GM21619 (cell line): ENCODE measurements at regions not wholly inside any gene's neighbourhood (a gene's known extent, or its start where the extent isn't known, plus 50 kb on each side); places are given as distances from the start of the nearest gene placed in this dataset.

ENCODE experiments used
- ATAC-seq: cut with Tn5 transposase; IDR thresholded peaks from one replicate; pipeline ENCODE4 v1.9.1; 2021; ENCODE audit not compliant: unreplicated experiment

- no peak for ATAC-seq
Measured at GRCh38 chr18:52002600-52002999, 337.4 kb upstream of the DCC start.

GRCh38 chr18:52007105-52007504, 332.9 kb upstream of the DCC start:
- no peak for ATAC-seq

DNA sequence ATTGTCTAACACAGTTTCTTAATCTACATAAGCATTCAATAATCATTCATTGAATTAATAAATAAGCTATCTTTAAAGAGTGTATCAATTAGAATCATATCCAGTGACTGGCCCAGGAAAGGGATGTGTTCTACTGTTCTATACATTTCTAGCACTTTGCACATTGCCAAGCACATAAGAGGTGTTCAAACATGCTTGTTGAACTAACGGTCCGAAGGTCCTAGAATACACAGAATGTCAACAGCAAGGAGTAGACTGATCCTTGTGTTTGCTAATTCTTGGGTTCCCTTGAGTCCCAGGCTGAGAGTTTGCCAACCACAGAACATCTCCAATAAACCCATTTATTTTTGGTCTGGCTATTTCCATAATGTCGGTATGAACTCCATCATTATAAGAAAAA, 331.7 kb upstream of the DCC start:
- ATAC-seq: no peak

- ATAC-seq: no peak
Measured at GRCh38 chr18:52008736-52009135, 331.3 kb upstream of the DCC start.

DNA sequence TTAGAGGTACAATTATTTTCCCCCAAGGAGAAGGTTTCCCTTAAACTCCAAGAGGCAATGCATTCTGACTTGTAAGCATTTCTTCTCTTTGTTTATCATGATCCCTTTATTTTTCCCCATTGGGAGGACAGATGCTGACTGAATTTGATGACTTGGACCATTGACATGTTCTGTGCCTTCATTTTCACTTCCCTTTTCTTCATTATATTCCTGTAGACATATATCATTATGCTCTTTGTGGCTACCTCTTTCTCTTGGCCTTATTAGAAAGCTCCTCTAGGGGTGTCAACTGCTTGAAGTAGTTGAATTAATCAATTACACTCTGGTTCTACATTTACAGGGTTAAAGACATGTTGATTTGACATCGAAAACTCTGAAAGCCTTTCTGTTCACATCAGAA, 330.0 kb upstream of the DCC start:
- ATAC-seq: no peak

- ATAC-seq: no peak
Measured at GRCh38 chr18:52045946-52046675, 293.9 kb upstream of the DCC start.

- no peak for ATAC-seq
Measured at GRCh38 chr18:52046842-52047241, 293.2 kb upstream of the DCC start.

- ATAC-seq: no peak
Measured at GRCh38 chr18:52054324-52054723, 285.7 kb upstream of the DCC start.

DNA sequence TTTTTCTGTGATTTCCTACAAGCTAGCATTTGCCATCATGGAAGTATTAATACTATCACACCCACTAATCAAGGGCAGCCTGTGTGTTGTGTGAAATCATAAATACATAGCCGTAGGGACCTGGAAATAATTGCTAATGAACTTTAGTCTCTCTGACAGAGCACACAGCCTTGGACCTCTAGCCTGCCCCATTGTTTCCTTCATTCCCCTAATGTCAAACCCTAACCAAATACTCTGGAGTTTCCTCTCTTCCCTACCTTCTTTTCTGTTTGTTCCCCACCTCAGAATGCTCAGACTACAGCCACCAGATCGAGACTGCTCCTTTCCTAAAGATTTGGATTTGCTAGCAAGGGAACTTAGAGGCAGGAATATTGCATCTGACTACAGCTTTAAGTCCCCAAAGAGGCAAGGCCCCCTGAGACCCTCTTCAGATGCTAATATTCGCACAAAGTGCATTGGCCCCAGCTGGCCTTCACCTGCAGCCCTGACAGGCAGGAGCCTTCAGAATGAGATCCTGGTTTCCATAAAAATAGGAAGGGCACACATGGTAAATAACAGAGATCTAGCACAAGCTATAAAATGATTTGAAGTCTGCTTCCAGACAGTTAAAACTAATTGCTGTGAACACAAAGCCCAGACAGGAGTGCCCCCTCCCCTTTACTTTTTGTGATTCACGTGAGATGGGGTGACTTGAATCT, 279.2 kb upstream of the DCC start:
- no peak for ATAC-seq

- no peak for ATAC-seq
Measured at GRCh38 chr18:52063923-52064322, 276.1 kb upstream of the DCC start.

- ATAC-seq: no peak
Measured at GRCh38 chr18:52069201-52069600, 270.8 kb upstream of the DCC start.

GRCh38 chr18:52070291-52070756, 269.7 kb upstream of the DCC start:
- ATAC-seq: no peak

GRCh38 chr18:52077251-52077983, 262.6 kb upstream of the DCC start:
- ATAC-seq: no peak

DNA sequence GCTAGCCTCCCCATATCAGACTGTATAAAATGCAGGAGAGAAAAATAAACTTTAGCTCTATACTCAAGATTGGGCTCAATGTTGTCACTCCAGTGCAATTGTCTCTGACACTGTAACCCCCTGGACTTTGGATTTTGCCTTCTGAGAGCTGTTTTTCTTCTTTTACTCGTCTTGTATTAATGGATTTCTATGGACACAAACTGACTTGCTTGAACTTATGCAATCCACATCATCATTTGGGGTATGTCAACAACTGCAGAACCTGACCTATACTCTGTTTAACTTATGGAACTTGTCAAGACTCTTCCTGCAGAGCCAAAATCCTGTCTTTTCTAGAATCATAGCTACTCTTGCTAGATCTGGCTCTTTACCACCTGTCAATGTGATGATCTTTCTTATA, 257.8 kb upstream of the DCC start:
- ATAC-seq: no peak

GRCh38 chr18:52087140-52087539, 252.9 kb upstream of the DCC start:
- no peak for ATAC-seq

DNA sequence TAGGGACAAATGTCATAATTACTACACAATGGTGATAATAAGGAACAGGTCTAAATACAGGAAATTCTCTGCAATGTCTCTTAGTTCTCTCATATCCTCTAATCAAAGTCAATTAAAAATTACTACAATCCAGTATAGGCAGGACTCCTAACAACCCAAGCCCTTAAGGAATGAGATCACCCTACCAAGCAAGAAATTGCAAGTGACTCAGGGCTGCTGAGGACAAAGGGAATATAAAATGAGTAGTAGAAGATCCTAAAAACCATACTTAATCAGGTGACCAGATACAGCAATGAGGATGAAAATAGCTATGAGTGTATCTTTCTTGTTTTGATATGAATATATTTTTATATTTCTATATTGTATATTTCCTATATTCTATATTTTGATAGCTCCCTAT, 250.0 kb upstream of the DCC start:
- no peak for ATAC-seq

DNA sequence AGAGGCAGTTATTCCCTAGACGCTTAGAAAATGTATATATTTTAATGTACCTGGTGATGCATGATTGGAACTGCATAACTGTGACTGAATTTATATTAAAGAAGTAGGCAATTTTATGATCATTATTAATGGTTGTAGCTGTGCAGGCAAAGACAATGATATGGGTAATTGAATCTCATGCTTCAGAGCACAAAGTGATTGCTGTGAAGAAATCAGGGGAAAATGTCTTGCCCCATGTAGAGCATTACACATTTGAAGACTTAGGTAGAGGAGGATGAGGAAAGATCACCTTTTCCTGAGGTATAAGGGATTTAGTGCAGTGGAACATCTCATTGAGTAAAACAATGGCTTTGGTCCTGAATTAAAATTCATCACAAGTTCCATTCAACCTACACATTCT, 246.8 kb upstream of the DCC start:
- no peak for ATAC-seq

GRCh38 chr18:52118684-52119083, 221.3 kb upstream of the DCC start:
- no peak for ATAC-seq

GRCh38 chr18:52130624-52131301, 209.2 kb upstream of the DCC start:
- ATAC-seq: no peak

DNA sequence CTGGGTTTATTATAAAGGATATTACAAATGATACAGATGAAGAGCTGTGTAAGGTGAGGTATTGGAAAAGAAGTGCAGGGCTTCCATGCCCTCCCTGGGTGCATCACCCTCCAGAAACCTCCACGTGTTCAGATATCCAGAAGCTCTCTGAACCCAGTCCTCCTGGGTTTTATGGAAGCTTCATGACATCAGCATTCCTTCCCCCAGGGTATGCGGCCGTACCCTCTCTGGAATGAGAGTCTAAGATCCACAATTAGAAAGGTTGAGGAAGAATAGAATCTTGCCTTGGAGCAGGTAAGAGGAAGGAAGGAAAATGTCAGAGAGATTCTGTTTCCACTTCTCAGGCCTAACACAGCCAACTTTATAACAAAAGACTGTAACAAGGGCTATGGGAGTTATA, 208.2 kb upstream of the DCC start:
- no peak for ATAC-seq

GRCh38 chr18:52136532-52136931, 203.5 kb upstream of the DCC start:
- ATAC-seq: no peak
